HepG2 (cell line): ENCODE measurements at regions not wholly inside any gene's neighbourhood (a gene's known extent, or its start where the extent isn't known, plus 50 kb on each side); places are given as distances from the start of the nearest gene placed in this dataset.

Experiments
- ARNTL ChIP-seq: sonication (generic); formaldehyde crosslinking; IDR thresholded peaks from 2 replicates; pipeline ENCODE4 v1.4.0; 2020; ENCODE audit warnings: mild to moderate bottlenecking, missing genetic modification reagents
- DPF2 ChIP-seq: sonication (generic); formaldehyde crosslinking; IDR thresholded peaks from 2 replicates; pipeline ENCODE4 v1.4.0; 2020; ENCODE audit warnings: mild to moderate bottlenecking, low read depth, missing genetic modification reagents, borderline replicate concordance
- GABPB1 ChIP-seq: IDR thresholded peaks from 2 replicates; pipeline ENCODE4 v1.6.1; 2016; ENCODE audit warnings: mild to moderate bottlenecking, missing genetic modification reagents, moderate library complexity, missing compliant biosample characterization
- HMG20A ChIP-seq: IDR thresholded peaks from 2 replicates; pipeline ENCODE4 v1.6.1; 2016; ENCODE audit warnings: borderline replicate concordance
- IKZF1 ChIP-seq: fragments of 450-650 bp; IDR thresholded peaks from 2 replicates; pipeline ENCODE4 v1.7.1; 2016
- KLF16 ChIP-seq, 2 experiments: sonication (generic) in 1 of 2; formaldehyde crosslinking in 1 of 2; IDR thresholded peaks; 2 replicates each; pipeline versions ENCODE4 v1.6.1 to v1.8.0; 2016 to 2023; ENCODE audit warnings: missing genetic modification reagents in 2 of 2, missing compliant biosample characterization in 1 of 2
- NFATC3 ChIP-seq: sonication (generic); formaldehyde crosslinking; IDR thresholded peaks from 2 replicates; pipeline ENCODE4 v1.5.1; 2020; ENCODE audit warnings: mild to moderate bottlenecking, missing genetic modification reagents
- POLR2G ChIP-seq: fragments of 200-400 bp; formaldehyde crosslinking; IDR thresholded peaks from 2 replicates; pipeline ENCODE4 v1.6.1; 2018; ENCODE audit warnings: mild to moderate bottlenecking, low read depth, low read length, moderate library complexity
- RBAK ChIP-seq: sonication (generic); formaldehyde crosslinking; IDR thresholded peaks from 2 replicates; pipeline ENCODE4 v1.5.1; 2020; ENCODE audit warnings: mild to moderate bottlenecking, missing genetic modification reagents
- RCOR2 ChIP-seq: IDR thresholded peaks from 2 replicates; pipeline ENCODE4 v1.6.1; 2016; ENCODE audit warnings: missing biosample characterization, missing genetic modification reagents
- SMC3 ChIP-seq: IDR thresholded peaks from 2 replicates; pipeline ENCODE4 v1.6.1; 2011; ENCODE audit warnings: low read length, improper control_type of control experiment
- TBP ChIP-seq: sonication (generic); formaldehyde crosslinking; IDR thresholded peaks from 2 replicates; pipeline ENCODE4 v1.5.0; 2020; ENCODE audit warnings: missing genetic modification reagents
- TGIF2 ChIP-seq: IDR thresholded peaks from 2 replicates; pipeline ENCODE4 v1.6.1; 2016; ENCODE audit warnings: control low read depth, missing compliant biosample characterization
- THAP11 ChIP-seq: IDR thresholded peaks from 2 replicates; pipeline ENCODE4 v1.6.1; 2016; ENCODE audit warnings: missing biosample characterization, missing genetic modification reagents
- XRCC5 ChIP-seq: fragments of 200-400 bp; formaldehyde crosslinking; optimal IDR thresholded peaks from 2 replicates; pipeline ENCODE3; 2017; ENCODE audit warnings: mild to moderate bottlenecking, low read length
- YEATS2 ChIP-seq: sonication (generic); formaldehyde crosslinking; IDR thresholded peaks from 2 replicates; pipeline ENCODE4 v1.4.0; 2020; ENCODE audit warnings: missing genetic modification reagents, borderline replicate concordance
- ZNF282 ChIP-seq: fragments of 450-650 bp; IDR thresholded peaks from 2 replicates; pipeline ENCODE4 v1.6.1; 2018; ENCODE audit not compliant: partially characterized antibody
- ZNF629 ChIP-seq: sonication (generic); formaldehyde crosslinking; conservative IDR thresholded peaks from 2 replicates; pipeline ENCODE4 v1.5.0; 2020; ENCODE audit warnings: missing genetic modification reagents
- ZNF747 ChIP-seq: sonication (generic); formaldehyde crosslinking; IDR thresholded peaks from 2 replicates; pipeline ENCODE4 v1.8.1; 2023; ENCODE audit warnings: missing genetic modification reagents, mild to moderate bottlenecking, borderline replicate concordance
- TF ChIP-seq, protein P1 (sequence below): IDR thresholded peaks from 2 replicates; pipeline ENCODE4 v1.6.1; 2016; ENCODE audit warnings: low read depth, control low read depth
- TF ChIP-seq, protein P2 (sequence below): sonication (generic); formaldehyde crosslinking; IDR thresholded peaks from 2 replicates; pipeline ENCODE4 v1.5.1; 2020; ENCODE audit warnings: missing genetic modification reagents, mild to moderate bottlenecking, borderline replicate concordance
- TF ChIP-seq, protein P3 (sequence below): sonication (generic); formaldehyde crosslinking; IDR thresholded peaks from 2 replicates; pipeline ENCODE4 v1.5.0; 2020; ENCODE audit warnings: missing genetic modification reagents
- TF ChIP-seq, protein P4 (sequence below): sonication (generic); formaldehyde crosslinking; conservative IDR thresholded peaks from 2 replicates; pipeline ENCODE4 v1.4.0; 2020; ENCODE audit warnings: missing genetic modification reagents

DNA sequence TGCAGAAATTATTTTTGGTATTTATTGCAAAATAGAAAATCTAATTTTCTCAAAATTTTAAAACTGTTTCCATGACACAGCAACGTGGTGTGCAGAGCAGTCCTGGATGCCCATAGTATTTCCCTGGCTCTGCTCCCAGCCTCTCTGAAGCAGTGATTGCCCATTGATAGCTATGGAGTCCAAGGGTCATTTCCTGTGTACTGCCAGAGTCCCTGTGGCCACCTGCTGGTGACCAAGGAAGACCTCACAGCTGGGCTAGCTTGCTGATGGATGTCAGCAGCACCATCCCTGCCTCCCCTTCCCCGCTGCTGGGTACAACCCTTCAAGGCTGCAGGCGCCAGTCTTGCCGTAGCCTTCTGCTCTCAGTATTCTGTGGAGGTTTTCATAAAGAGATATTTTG lies 184.1 kb downstream of the DIRAS2 start (continued):
- TF ChIP-seq YEATS2 (CRISPR knock-in tag) (peak; percentile 58; the same call in 1 of the 2 replicates), HMG20A (peak; percentile 35; the same call in 1 of the 2 replicates), TGIF2 (CRISPR knock-in tag) (no peak), RCOR2 (CRISPR knock-in tag) (0 out of 2 replicates have a peak, but pooled peaks have one; percentile 32), XRCC5 (peak; percentile 69), RBAK (CRISPR knock-in tag) (no peak), POLR2G (no peak), NFATC3 (CRISPR knock-in tag) (no peak), ZNF629 (CRISPR knock-in tag) (peak; percentile 74), IKZF1 (no peak), DPF2 (CRISPR knock-in tag) (no peak), TBP (CRISPR knock-in tag) (no peak), KLF16 (CRISPR knock-in tag; IDR thresholded peaks at IDR 0.05) (no peak), THAP11 (CRISPR knock-in tag) (no peak), ZNF747 (no peak), GABPB1 (CRISPR knock-in tag) (peak; percentile 84), SMC3 (peak; percentile 74), ARNTL (CRISPR knock-in tag) (no peak), ZNF282 (no peak)
- TF ChIP-seq, protein P1, sequence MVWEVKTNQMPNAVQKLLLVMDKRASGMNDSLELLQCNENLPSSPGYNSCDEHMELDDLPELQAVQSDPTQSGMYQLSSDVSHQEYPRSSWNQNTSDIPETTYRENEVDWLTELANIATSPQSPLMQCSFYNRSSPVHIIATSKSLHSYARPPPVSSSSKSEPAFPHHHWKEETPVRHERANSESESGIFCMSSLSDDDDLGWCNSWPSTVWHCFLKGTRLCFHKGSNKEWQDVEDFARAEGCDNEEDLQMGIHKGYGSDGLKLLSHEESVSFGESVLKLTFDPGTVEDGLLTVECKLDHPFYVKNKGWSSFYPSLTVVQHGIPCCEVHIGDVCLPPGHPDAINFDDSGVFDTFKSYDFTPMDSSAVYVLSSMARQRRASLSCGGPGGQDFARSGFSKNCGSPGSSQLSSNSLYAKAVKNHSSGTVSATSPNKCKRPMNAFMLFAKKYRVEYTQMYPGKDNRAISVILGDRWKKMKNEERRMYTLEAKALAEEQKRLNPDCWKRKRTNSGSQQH (CRISPR knock-in tag) = no peak
- TF ChIP-seq, protein P2, sequence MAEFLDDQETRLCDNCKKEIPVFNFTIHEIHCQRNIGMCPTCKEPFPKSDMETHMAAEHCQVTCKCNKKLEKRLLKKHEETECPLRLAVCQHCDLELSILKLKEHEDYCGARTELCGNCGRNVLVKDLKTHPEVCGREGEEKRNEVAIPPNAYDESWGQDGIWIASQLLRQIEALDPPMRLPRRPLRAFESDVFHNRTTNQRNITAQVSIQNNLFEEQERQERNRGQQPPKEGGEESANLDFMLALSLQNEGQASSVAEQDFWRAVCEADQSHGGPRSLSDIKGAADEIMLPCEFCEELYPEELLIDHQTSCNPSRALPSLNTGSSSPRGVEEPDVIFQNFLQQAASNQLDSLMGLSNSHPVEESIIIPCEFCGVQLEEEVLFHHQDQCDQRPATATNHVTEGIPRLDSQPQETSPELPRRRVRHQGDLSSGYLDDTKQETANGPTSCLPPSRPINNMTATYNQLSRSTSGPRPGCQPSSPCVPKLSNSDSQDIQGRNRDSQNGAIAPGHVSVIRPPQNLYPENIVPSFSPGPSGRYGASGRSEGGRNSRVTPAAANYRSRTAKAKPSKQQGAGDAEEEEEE (CRISPR knock-in tag) = no peak
- TF ChIP-seq, protein P3, sequence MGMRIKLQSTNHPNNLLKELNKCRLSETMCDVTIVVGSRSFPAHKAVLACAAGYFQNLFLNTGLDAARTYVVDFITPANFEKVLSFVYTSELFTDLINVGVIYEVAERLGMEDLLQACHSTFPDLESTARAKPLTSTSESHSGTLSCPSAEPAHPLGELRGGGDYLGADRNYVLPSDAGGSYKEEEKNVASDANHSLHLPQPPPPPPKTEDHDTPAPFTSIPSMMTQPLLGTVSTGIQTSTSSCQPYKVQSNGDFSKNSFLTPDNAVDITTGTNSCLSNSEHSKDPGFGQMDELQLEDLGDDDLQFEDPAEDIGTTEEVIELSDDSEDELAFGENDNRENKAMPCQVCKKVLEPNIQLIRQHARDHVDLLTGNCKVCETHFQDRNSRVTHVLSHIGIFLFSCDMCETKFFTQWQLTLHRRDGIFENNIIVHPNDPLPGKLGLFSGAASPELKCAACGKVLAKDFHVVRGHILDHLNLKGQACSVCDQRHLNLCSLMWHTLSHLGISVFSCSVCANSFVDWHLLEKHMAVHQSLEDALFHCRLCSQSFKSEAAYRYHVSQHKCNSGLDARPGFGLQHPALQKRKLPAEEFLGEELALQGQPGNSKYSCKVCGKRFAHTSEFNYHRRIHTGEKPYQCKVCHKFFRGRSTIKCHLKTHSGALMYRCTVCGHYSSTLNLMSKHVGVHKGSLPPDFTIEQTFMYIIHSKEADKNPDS (CRISPR knock-in tag) = no peak
- TF ChIP-seq, protein P4, sequence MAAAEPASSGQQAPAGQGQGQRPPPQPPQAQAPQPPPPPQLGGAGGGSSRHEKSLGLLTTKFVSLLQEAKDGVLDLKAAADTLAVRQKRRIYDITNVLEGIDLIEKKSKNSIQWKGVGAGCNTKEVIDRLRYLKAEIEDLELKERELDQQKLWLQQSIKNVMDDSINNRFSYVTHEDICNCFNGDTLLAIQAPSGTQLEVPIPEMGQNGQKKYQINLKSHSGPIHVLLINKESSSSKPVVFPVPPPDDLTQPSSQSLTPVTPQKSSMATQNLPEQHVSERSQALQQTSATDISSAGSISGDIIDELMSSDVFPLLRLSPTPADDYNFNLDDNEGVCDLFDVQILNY (CRISPR knock-in tag) = no peak
